DND-41 (cell line): ENCODE measurements at regions not wholly inside any gene's neighbourhood (a gene's known extent, or its start where the extent isn't known, plus 50 kb on each side); places are given as distances from the start of the nearest gene placed in this dataset.

Experiments
- ATAC-seq: fragments of 200-7000 bp; cut with Tn5 transposase; 3 replicates; pipeline ENCODE4 v1.9.1; 2021; ENCODE audit warnings: low read depth; ENCODE audit not compliant: insufficient read depth
- DNase-seq: peaks from one replicate; pipeline ENCODE4 v3.0.0-alpha.2; 2020
- H2AFZ ChIP-seq: 2 replicates; pipeline ENCODE4 v1.6.0; 2012; ENCODE audit warnings: low read depth, low read length
- H3K27ac ChIP-seq: 2 replicates; pipeline ENCODE4 v1.5.1; 2012; ENCODE audit warnings: low read length, inconsistent platforms
- H3K27me3 ChIP-seq: fragments of 200-600 bp; sonication (generic); 2 replicates; pipeline ENCODE4 v1.6.0; 2012; ENCODE audit warnings: low read length, mild to moderate bottlenecking, inconsistent platforms; ENCODE audit not compliant: insufficient read depth, poor library complexity
- H3K36me3 ChIP-seq: 2 replicates; pipeline ENCODE4 v1.5.1; 2012; ENCODE audit warnings: low read length, inconsistent platforms; ENCODE audit not compliant: insufficient read depth
- H3K4me1 ChIP-seq: 2 replicates; pipeline ENCODE4 v1.5.1; 2012; ENCODE audit warnings: mild to moderate bottlenecking, low read length; ENCODE audit not compliant: insufficient read depth
- H3K4me2 ChIP-seq: 2 replicates; pipeline ENCODE4 v1.6.0; 2012; ENCODE audit warnings: mild to moderate bottlenecking, moderate library complexity, low read length, inconsistent platforms; ENCODE audit not compliant: insufficient read depth
- H3K4me3 ChIP-seq, 2 experiments: fragments of 200-600 bp in 1 of 2; shearing (Covaris generic) in 1 of 2; 2 replicates each; pipeline ENCODE4 v1.5.1; 2012 to 2016; ENCODE audit warnings: inconsistent platforms in 2 of 2, low read length in 2 of 2, mild to moderate bottlenecking in 2 of 2, low read depth in 1 of 2, moderate library complexity in 1 of 2
- H3K79me2 ChIP-seq: 2 replicates; pipeline ENCODE4 v1.6.0; 2012; ENCODE audit warnings: low read length, inconsistent platforms; ENCODE audit not compliant: insufficient read depth
- H3K9ac ChIP-seq: 2 replicates; pipeline ENCODE4 v1.6.0; 2012; ENCODE audit warnings: low read depth, mild to moderate bottlenecking, inconsistent platforms, low read length, moderate library complexity
- H3K9me3 ChIP-seq: 2 replicates; pipeline ENCODE4 v1.5.1; 2012; ENCODE audit warnings: low read length, moderate library complexity, mild to moderate bottlenecking, inconsistent platforms; ENCODE audit not compliant: insufficient read depth, severe bottlenecking
- H4K20me1 ChIP-seq: 2 replicates; pipeline ENCODE4 v1.6.0; 2012; ENCODE audit warnings: low read length; ENCODE audit not compliant: insufficient read depth
- EZH2 ChIP-seq: IDR thresholded peaks from 3 replicates; pipeline ENCODE4 v1.6.1; 2012; ENCODE audit warnings: borderline replicate concordance, low read depth, mild to moderate bottlenecking, moderate library complexity, low read length, inconsistent platforms; ENCODE audit not compliant: severe bottlenecking
- TF ChIP-seq, protein P1 (sequence below): IDR thresholded peaks from 2 replicates; pipeline ENCODE4 v1.5.1; 2012; ENCODE audit warnings: borderline replicate concordance, low read length, moderate library complexity, mild to moderate bottlenecking; ENCODE audit not compliant: poor library complexity, severe bottlenecking; ENCODE audit errors: extremely low read depth

DNA sequence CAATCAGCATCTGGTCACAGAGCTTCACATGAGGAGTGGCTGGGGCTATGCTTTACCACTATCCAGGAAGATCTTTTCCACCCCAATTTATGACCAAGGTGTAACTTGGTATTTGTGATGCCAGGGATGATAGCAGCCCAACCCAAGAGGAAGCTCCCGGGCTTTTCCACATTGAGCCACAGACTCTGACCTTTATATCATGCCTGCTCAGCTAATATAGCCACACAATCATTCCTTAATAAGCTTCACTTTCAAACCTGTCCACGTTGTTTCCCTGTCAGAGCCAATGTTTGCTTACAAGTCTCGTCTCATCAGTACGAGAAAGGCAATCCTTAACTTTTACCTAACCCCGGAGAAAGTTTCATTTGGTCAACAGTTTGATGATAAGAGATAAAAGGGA lies 330.9 kb downstream of the SHQ1 start:
- no peak overlapping the region for H3K4me3 ChIP-seq
- no peaks in the 10 kb centered on the region for H3K27me3 ChIP-seq
- H3K27ac ChIP-seq: no peak overlapping the region
- no peaks in the 10 kb centered on the region for H3K9me3 ChIP-seq
- TF ChIP-seq, protein P1, sequence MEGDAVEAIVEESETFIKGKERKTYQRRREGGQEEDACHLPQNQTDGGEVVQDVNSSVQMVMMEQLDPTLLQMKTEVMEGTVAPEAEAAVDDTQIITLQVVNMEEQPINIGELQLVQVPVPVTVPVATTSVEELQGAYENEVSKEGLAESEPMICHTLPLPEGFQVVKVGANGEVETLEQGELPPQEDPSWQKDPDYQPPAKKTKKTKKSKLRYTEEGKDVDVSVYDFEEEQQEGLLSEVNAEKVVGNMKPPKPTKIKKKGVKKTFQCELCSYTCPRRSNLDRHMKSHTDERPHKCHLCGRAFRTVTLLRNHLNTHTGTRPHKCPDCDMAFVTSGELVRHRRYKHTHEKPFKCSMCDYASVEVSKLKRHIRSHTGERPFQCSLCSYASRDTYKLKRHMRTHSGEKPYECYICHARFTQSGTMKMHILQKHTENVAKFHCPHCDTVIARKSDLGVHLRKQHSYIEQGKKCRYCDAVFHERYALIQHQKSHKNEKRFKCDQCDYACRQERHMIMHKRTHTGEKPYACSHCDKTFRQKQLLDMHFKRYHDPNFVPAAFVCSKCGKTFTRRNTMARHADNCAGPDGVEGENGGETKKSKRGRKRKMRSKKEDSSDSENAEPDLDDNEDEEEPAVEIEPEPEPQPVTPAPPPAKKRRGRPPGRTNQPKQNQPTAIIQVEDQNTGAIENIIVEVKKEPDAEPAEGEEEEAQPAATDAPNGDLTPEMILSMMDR: no peak
- no peak for TF ChIP-seq EZH2
- H3K4me2 ChIP-seq: no peak overlapping the region
- no peaks in the 10 kb centered on the region for H3K36me3 ChIP-seq
- no peak overlapping the region for H3K9ac ChIP-seq
- no peaks in the 10 kb centered on the region for H4K20me1 ChIP-seq
- no peak for DNase-seq
- ATAC-seq: no peak
- H3K79me2 ChIP-seq: no peaks in the 10 kb centered on the region
- H3K4me1 ChIP-seq: no peaks in the 10 kb centered on the region
- no peak overlapping the region for H2AFZ ChIP-seq

DNA sequence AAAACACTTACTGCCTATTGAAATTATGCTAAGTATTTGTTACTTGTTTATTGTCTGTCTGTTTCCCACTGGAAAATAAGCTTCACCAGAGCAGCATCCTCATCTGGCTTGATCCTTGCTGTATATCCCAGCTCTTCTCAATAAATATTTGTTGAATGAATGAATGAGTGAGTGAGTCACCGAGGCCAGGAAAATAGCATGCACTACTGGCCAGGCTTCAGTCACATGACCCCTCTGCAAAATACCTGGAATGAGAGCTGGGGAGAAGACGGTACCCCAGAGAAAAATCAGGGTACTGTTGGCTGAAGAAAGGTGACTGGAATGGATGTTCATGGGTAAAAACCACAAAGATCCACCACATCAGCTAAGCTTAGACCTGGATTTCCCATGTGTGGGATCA lies 331.9 kb downstream of the SHQ1 start:
- H3K9me3 ChIP-seq: no peaks in the 10 kb centered on the region
- no peak overlapping the region for H3K4me3 ChIP-seq
- no peak for TF ChIP-seq EZH2
- TF ChIP-seq, protein P1: no peak
- H3K79me2 ChIP-seq: no peaks in the 10 kb centered on the region
- no peak for DNase-seq
- no peak for ATAC-seq
- no peak overlapping the region for H3K9ac ChIP-seq
- no peaks in the 10 kb centered on the region for H4K20me1 ChIP-seq
- H2AFZ ChIP-seq: no peak overlapping the region
- H3K4me1 ChIP-seq: no peaks in the 10 kb centered on the region
- H3K27ac ChIP-seq: no peak overlapping the region
- no peaks in the 10 kb centered on the region for H3K36me3 ChIP-seq
- H3K4me2 ChIP-seq: no peak overlapping the region
- H3K27me3 ChIP-seq: no peaks in the 10 kb centered on the region

DNA sequence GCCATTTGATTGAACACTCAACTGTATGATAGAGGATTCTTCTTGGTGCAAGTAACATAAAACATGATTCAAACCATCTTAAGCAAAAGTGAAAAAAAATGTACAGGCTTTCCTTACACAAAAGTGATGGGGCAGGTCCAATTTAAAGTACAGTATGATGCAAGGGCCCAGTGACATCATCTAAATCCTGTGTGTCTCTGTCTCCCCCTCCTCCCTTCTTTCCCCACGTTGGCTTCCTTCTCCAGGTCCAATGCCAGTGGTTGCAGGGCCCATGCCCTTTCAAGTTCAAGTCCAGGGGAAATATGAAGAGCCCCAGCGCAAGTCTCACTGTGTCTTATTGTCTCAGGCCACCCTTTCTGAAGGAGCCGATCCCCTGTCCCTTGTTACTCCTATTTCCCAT lies 332.3 kb downstream of the SHQ1 start:
- DNase-seq (no peak), ATAC-seq (no peak)
- no peak overlapping the region for H2AFZ ChIP-seq
- no peaks in the 10 kb centered on the region for H3K36me3 ChIP-seq
- no peaks in the 10 kb centered on the region for H3K4me1 ChIP-seq
- TF ChIP-seq, protein P1: no peak
- TF ChIP-seq EZH2: no peak
- H3K79me2 ChIP-seq: no peaks in the 10 kb centered on the region
- no peaks in the 10 kb centered on the region for H4K20me1 ChIP-seq
- no peak overlapping the region for H3K4me3 ChIP-seq
- no peak overlapping the region for H3K9ac ChIP-seq
- no peaks in the 10 kb centered on the region for H3K9me3 ChIP-seq
- no peaks in the 10 kb centered on the region for H3K27me3 ChIP-seq
- H3K27ac ChIP-seq: no peak overlapping the region
- H3K4me2 ChIP-seq: no peak overlapping the region

DNA sequence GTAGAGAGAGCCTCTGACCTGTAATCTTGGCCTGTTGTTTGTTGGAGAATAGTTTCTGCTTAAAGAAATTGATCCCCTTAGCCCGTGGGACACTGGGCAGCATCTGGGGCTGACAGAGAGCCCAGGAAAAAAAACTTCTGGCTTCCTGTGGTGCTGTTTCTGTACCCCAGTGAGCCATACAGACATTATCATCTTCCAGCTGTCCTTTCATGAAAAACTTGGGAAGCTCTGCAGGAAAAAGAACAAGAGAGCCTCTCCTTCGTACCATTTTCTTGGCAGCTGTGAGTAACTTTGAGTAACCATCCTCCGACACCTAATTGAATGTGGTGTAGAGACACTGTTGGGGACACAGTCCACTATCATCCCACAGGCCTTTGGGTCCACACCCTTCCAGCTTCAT lies 333.0 kb downstream of the SHQ1 start:
- no peak overlapping the region for H3K4me2 ChIP-seq
- TF ChIP-seq EZH2: no peak
- TF ChIP-seq, protein P1: no peak
- DNase-seq (no peak), ATAC-seq (no peak)
- no peaks in the 10 kb centered on the region for H3K36me3 ChIP-seq
- H3K79me2 ChIP-seq: no peaks in the 10 kb centered on the region
- H3K4me3 ChIP-seq: no peak overlapping the region
- no peak overlapping the region for H3K27ac ChIP-seq
- H4K20me1 ChIP-seq: no peaks in the 10 kb centered on the region
- H3K27me3 ChIP-seq: no peaks in the 10 kb centered on the region
- H2AFZ ChIP-seq: no peak overlapping the region
- no peak overlapping the region for H3K9ac ChIP-seq
- no peaks in the 10 kb centered on the region for H3K9me3 ChIP-seq
- H3K4me1 ChIP-seq: no peaks in the 10 kb centered on the region
